HG03066 (cell line): ENCODE measurements at regions not wholly inside any gene's neighbourhood (a gene's known extent, or its start where the extent isn't known, plus 50 kb on each side); places are given as distances from the start of the nearest gene placed in this dataset.

Experiments used
- ATAC-seq: cut with Tn5 transposase; IDR thresholded peaks from one replicate; pipeline ENCODE4 v1.9.1; 2021; ENCODE audit warnings: low read depth; ENCODE audit not compliant: unreplicated experiment

GRCh38 chr2:143903172-143903856, 616.6 kb downstream of the ZEB2 start:
- no peak for ATAC-seq

GRCh38 chr2:143901185-143901842, 618.6 kb downstream of the ZEB2 start:
- peak; percentile 81 for ATAC-seq

- no peak for ATAC-seq
Measured at GRCh38 chr2:143899987-143900386, 619.9 kb downstream of the ZEB2 start.

- no peak for ATAC-seq
Measured at GRCh38 chr2:143893371-143893770, 626.5 kb downstream of the ZEB2 start.

- no peak for ATAC-seq
Measured at GRCh38 chr2:143891879-143892308, 628.0 kb downstream of the ZEB2 start.

- no peak for ATAC-seq
Measured at GRCh38 chr2:143890798-143891197, 629.1 kb downstream of the ZEB2 start.

GRCh38 chr2:143889216-143889615, 630.7 kb downstream of the ZEB2 start:
- no peak for ATAC-seq

- no peak for ATAC-seq
Measured at GRCh38 chr2:143885461-143885860, 634.5 kb downstream of the ZEB2 start.

- ATAC-seq, result no peak
Measured at GRCh38 chr2:143881246-143881645, 638.7 kb downstream of the ZEB2 start.

- ATAC-seq, result no peak
Measured at GRCh38 chr2:143877876-143878530, 641.9 kb downstream of the ZEB2 start.

- ATAC-seq, result no peak
Measured at GRCh38 chr2:143877056-143877455, 642.9 kb downstream of the ZEB2 start.

- ATAC-seq, result no peak
Measured at GRCh38 chr2:143875295-143876233, 644.4 kb downstream of the ZEB2 start.

GRCh38 chr2:143873886-143874285, 646.0 kb downstream of the ZEB2 start:
- no peak for ATAC-seq

- ATAC-seq, result no peak
Measured at GRCh38 chr2:143870696-143871095, 649.2 kb downstream of the ZEB2 start.

- ATAC-seq, result no peak
Measured at GRCh38 chr2:143856978-143857377, 662.9 kb downstream of the ZEB2 start.

- ATAC-seq, result no peak
Measured at GRCh38 chr2:143852759-143853158, 667.2 kb downstream of the ZEB2 start.

- ATAC-seq, result no peak
Measured at GRCh38 chr2:143850084-143850483, 669.8 kb downstream of the ZEB2 start.

- no peak for ATAC-seq
Measured at GRCh38 chr2:143847257-143847656, 672.7 kb downstream of the ZEB2 start.

- no peak for ATAC-seq
Measured at GRCh38 chr2:143844986-143845385, 674.9 kb downstream of the ZEB2 start.

- no peak for ATAC-seq
Measured at GRCh38 chr2:143843686-143844085, 676.2 kb downstream of the ZEB2 start.

GRCh38 chr2:143842836-143843235, 677.1 kb downstream of the ZEB2 start:
- ATAC-seq, result no peak
